NCI-H1417 (cell line): ENCODE measurements at regions not wholly inside any gene's neighbourhood (a gene's known extent, or its start where the extent isn't known, plus 50 kb on each side); places are given as distances from the start of the nearest gene placed in this dataset.
A peak's percentile ranks its signal among the peaks of the same experiment; 100 is the strongest.

Experiments used
- DNase-seq, 3 experiments: peaks; one replicate each; lab custom pipeline; 2025; lab: John Stamatoyannopoulos, UW

DNA sequence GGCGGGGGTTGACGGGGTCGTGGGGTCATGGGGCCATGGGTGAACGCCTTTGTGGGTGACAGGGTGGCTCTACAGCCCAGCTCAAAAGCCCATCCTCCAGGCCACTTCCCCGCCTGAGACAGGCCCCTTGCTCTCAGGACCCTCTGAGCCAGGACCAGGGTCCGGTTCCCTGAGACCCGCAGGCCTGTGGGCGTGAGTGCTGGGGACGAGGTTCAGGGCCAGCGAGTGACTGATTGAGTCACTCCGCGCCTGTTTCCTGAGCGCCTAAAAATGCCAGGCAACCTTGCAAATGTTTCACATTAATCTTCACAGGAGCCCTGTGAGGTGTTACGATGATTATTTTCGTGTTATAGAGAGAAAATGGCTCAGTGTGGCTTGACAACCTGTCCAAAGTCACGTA is 97.8 kb downstream of the ZNF674 start:
- peak in 1 of 3 experiments; percentile 55 for DNase-seq

DNA sequence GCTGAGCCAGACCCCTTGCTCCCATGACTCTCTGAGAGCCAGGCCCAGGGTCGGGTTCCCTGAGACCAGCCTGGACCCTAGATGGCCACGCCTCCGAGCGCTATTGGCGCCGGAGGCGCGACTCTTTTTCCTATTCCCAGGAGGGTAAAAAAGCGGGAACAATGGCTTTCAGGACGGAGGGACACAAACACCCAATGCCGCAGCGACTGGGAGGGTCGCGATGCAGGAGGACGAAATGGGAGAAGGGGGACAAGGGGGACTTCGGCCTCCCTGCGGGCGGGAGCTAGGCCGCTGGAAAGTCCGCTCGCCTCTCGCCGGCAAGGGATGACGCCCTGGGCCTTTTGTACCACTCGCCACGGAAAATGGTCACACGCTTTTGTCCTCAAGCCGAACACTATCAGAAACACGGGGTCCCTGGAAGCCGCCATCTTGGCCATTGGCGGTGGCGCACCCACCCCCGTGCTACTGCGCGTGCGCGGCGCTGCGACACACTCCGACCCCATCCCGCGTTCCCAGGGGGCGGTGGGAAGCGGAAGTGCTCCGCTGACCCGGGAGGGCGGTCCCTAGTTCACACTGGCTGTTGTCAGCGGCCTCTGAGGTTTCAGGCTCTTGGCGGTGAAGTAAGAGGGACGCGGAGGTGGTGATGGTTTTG is 98.4 kb downstream of the ZNF674 start:
- peak; percentile 63 to 96 (median 90) for DNase-seq

DNA sequence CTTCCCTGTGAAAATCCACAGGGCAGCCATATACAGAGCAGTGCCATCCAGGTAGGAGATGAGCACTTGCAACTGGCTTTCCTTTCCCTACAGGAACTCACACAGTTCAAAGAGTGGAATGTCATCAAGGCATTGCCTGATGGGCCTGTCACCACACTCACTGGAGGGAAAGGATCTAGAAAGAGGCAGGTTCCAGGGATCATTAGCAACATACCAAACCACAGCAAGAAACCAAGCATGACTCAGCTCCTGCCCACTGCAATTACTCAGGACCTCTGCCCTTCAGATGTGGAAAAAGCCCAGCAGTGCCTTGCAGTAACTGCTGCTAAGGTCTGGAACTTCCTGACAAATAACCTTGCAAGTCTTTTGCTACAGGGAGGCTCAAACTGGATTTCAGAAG is 101.2 kb downstream of the ZNF674 start:
- no peak for DNase-seq

DNA sequence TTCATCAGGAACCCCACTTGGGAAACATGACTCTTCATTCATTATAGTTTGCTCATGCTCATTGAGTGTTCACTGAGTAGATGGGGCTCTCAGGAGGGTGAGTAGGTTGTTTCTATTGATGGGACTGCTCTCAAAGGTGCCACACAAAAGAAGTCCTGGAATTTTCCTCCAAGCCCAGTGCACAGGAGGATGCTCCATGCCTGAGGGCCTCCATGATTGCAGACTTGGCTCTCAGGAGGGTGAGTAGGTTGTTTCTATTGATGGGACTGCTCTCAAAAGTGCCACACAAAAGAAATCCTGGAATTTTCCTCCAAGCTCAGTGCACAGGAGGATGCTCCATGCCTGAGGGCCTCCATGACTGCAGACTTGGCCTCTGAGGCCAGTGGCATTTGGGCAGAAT is 108.5 kb downstream of the ZNF674 start:
- DNase-seq, result no peak

DNA sequence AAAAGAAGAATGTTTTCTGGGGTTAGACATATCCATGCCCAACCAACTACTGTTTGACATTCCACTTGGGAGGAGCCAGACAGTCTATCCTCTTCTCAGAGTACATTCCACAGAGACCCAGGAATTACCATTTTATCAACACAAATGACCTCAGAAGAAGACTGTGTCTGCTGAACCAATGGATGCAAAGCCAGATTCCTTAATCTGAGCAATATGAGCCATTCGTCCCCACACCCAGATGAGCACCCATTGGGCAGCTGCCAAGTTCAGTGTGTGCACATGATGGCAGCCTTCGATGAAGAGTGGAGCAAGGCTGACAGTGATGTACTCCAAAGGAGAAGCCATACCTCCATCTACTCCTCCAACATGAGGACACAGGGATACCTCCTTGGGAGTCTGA is 111.3 kb downstream of the ZNF674 start:
- DNase-seq, result no peak

DNA sequence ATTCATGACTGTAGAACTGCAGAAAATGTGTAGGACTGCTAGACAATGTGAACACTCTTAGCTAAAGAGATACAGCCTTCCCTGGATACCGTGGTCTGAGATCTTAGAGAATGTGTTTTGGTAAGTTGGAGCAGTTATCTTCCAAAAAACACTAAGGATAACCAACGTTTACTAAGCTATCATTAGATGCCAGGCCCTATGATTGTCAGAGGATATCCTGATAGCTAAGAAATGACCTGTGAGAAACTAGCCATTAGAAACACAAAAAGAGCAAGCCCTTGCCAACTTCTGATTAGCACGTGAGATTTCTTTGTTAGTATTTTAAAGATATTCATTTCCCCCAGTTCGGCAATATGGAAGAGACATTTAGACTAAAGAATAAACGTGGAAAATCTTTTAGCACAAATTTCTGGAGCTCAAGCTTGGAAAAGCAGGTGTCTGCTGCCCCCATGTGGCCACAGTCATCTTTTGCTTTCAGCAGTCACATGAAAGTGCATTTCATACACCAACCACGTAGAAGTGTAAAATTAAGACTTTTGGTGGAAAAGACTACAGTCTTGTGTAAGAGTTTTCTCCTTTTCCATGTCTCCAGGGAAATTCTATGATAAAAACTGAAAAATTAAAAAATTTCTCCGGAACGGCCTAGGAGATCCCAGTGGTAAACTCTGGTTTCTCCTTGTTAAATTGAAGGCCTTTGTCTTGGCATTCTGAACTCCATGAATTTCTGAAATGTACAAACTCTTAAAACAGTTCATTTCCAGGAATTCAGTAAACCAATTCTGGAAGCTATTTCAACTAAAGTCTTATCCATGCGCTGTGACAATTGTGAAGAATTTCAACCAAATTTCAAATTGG is 136.4 kb downstream of the ZNF674 start:
- DNase-seq, result peak; percentile 22 to 85 (median 51)

DNA sequence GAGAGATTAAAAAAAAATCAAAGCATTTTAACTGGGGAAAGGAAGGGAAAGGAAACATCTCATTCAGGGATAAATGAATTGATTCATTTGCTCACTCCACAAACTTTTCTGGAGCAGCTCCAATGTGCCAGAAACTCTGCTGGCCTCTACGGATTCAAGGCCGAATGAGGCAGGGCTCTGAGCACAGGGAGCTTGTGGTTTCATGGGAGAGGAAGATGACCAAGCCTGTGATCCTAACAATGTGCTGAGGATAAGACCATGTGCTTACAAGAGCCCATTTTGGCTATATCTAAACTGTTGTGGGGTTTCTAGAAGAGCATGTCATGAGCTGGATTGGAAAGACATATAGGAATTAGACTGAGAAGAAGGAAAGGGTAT is 137.5 kb downstream of the ZNF674 start:
- no peak for DNase-seq

DNA sequence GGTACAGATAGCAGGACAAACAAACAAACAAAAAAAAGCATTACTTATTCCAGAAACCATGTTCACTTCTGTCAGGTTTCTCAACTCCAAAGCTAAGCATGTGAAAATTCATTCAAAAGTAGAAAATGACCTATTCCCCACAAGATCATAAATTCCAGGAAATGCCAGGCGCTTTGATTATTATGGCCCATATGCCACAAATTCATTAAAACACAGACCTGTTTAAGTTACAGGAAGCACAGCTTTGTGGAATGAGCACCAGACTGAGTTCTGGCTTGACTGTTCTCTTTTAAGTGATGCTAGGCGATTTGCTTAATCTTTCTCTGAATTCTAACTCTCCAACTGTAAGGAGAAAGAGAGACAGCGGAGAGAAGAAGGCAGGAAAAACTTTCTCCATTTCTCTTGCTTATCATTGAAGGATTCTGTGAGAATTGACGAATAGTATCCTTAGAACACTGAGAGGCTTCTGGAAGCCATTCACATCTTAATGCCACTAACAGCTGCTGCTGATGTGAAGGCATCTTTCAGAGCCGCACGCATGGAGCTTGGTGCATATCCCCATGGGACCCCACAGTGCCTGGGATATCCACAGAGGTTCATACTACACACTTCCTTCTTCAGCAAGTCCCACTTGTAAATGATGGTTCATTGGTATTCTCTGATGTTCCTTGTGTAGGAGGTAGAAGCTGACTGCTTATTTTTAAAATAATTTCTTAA is 138.0 kb downstream of the ZNF674 start:
- DNase-seq, result no peak

DNA sequence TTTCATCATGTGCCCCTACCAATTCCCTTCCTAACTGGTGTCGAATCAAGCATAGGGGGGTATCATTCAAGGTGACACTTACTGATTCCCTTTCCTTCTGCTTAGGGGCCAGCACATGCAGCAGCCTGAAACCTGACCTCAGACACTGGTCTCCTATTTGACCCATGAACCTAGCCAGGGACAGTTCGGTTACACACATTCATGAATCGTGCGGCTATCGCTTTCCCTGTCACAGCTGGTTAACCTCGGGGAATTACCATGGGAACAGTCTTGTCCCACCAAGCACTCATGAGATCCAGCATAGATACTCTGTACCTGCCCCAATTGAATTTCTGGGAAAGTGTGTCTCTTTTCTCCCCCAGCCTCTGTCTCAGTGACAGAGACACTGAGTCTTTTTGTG is 140.4 kb downstream of the ZNF674 start:
- no peak for DNase-seq

DNA sequence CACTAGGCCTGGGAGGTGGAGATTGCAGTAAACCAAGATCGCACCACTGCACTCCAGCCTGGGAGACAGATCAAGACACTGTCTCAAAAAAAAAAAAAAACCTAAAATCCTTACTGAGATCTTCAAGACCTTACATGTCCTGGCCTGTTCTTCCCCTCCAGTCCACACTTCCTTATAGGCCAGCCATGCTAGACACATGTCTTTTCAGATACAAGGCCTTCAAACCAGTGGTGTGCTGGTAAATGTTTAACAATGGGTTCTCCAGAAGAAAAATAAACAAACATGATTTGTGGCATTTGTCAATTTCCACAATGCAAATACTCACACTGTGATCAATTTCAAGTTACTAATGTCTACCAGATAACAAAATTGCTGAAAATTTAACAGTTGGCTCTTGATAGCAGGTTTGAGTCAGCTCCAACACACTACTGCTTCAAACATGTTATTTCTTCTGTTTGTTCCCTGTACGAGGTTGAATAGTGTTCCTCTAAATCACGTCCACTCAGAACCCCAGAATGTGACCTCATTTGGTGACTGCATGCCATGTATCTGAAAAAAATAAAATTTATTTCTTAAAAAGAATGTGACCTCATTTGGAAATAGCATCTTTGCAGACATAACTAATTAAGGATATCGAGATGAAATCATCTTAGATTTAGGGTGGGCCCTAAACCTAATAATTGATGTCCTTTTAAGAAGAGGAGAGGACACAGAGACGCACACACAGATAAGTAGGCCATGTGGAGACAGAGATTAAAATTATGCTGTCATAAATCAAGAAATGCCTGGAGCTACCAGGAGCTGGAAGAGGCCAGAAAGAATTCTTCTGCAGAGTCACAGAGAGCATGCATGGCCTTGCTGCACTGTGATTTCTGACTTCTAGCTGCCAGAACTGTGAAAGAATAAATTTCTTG is 144.4 kb downstream of the ZNF674 start:
- DNase-seq, result no peak

DNA sequence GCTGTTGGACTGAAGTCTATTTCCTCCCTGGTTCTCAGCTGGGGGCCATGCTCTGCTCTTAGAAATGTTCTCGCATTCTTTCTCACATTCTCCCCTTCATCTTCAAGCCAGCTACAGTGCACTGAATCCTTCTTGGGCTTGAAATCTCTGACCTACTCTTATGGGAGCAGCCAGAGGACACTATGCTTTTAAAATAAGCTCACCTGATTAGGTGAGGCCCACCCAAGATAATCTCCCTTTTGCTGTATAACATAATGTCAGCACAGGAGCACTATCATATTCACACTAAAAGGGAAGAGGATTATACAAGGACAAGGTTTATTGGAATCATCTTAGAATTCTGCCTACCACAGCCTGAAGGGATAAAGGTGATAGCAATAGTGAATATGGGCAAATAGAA is 146.3 kb downstream of the ZNF674 start:
- DNase-seq, result no peak

DNA sequence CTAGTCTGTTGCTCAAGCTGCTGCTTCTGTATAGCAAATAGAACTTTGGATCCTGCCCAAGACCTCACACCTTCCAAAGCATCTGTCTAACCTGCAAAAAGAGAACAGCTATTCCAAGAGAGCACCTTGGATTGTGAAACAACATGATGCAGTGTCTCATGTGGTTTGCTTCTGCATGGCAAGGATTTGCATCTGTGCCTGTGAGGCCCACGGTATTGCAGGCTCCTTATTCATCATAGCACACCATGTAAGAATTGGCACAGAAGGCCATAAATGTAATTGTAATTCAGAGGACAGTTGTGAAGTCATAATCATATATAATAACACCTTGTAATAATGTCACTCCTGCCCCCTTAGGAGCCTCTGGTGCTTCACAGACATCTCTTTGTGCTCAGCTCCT is 147.1 kb downstream of the ZNF674 start:
- DNase-seq, result no peak

DNA sequence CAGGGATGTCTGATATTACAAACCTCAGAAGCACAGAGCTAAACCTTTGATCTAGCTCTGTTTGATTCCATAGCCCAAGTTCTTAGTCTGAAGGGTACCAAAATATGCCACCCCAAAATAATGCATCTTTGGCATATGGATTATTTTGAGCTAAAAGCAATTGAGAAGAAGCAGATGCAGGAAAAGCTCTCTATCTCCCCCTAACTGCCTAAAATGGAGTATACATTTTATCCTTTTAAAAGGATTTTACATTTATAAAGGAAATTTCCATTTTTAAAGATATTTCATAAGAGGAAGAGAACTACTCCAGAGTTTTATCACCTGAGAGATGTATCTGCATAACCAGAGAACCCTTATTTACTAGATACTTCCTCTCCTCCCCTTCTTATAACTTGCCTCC is 158.7 kb downstream of the ZNF674 start:
- no peak for DNase-seq

DNA sequence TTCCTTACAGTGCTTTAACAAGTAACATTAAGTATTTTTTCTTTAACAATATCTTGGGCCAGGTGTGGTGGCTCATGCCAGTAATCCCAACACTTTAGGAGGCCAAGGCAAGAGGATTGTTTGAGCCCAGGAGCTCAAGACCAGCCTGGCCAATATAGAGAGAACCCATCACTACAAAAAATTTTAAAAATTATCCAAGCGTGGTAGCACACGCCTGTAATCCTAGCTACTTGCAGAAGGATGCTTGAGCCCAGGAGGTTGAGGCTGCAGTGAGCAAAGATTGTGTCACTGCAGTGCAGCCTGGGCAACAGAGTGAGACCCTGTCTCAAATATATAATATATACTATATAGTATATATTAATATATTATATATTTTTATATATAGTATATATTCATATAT is 162.2 kb downstream of the ZNF674 start:
- no peak for DNase-seq

DNA sequence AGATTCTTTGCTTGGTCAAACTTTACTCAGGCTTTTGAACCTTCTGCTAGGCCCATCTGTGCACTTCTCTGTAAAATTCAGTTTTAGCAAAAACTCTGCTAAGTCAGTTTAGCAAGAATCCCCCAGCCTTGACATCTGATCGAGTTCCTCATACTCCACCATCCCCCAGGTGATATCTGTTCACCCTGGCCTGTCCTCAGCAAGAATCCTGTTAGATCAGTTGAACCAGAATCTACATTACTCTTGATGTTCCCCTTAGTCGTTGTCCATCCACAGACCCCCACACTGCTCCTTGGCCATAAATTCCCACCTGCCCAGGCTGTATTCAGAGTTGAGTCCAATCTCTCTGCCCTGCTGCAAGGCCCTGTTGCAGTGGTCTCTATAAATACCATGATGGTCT is 162.6 kb downstream of the ZNF674 start:
- no peak for DNase-seq

DNA sequence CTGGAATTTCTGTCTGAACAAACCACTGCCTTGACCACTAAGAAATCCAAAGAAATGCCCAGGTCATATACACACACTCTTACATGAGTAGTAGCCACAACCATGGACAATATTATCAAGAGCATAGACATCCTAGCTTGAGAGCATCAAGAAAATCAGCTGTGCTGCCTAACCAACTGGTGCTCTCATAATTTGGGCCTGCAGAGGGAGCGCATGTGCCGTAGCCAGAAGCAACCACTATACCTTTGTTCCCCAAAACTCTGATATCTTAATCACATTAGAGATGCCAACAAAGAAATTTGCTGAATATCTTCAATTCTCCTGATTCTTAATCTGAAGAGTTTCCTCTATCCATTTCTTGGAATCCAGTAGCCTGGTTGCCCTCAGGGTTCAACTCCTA is 163.6 kb downstream of the ZNF674 start:
- DNase-seq, result peak in 2 of 3 experiments; percentile 34 to 41

DNA sequence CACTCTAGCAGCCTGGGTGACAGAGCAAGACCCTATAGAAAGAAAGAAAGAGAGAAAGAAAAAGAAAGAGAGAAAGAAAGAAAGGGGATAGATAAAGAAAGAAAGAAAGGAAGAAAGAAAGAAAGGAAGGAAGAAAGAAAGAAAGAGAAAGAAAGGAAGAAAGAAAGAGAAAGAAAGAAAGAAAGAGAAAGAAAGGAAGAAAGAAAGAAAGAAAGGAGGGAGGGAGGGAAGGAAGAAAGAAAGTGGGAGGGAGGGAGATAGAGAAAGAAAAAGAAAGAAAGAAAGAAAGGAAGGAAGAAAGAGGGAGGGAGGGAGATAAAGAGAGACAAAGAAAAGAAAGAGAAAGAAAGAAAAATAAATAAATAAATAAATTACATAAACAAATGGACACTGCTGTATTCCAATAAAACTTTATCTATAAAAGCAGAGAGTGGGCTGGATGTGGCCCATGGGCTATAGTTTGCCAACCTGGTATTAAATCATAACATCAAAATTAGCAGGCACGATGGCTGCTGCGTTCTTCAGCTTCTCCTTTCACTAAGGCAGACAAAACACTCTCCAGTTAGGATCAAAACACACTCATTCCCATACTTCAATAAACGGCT is 165.0 kb downstream of the ZNF674 start:
- no peak for DNase-seq

DNA sequence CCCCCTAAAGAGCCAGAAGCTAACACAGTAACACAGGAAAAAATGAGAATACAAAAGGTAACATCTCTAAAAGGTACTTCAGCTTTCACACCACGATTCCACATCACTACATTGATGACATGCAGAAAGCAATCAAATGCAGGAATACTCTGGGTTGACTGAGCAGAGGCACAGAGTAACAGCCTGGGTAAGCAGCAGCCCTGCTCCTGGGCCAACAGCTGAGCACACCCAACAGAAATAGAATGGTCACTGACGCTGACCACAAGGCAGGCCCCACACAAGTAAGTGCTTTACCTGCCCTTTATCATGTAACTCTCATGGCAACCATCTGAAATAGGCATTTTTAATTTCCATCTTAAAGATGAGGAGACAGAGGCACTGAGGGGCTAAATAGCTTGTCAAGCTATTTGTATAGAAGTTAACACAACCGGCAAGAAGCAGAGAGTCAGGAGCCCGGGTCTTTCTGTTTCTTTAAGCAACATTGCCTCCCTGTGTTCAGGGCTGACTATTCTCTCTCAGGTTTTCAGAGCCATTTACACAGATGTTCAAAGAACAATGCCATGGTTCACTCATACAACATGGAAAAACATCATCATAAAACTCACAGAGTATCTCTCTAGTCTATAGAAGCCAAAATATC is 168.9 kb downstream of the ZNF674 start:
- peak in 2 of 3 experiments; percentile 52 to 82 for DNase-seq

DNA sequence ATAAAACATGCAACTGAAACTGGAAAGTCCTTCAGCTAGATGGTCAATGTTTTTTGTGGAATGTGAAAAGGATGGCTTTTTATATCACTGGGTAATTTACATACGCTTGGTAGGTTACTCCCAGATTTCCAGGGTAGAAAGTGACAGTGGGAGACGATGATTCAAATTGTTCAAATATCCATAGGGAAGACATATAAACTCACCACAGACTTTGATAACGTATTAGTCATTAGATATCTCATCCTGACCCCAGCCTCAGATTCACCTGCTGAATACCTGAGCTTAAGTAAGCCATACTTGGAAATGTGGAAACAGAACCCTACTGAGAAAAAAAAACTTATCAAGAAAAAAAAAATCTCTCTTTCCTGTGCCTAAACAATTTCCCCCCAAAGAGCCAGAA is 169.4 kb downstream of the ZNF674 start:
- no peak for DNase-seq

DNA sequence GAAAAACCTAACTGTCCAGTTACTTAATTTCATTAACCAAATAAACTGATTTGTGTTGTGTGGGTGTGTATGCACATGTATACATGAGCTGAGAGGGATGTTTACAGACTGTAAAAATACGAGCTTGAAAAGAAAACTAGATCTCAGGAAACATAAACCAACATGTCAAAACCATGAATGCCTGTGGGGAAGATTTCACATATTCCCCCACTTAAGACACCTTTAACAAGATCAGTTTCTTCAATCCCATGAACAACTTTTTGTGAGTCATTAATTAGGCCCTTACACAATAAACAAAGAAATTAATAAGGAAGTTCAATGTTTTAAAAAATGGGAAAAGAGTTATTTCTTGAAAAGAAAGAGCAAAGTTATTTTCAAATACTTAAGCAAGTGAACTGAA is 170.8 kb downstream of the ZNF674 start:
- DNase-seq, result no peak

DNA sequence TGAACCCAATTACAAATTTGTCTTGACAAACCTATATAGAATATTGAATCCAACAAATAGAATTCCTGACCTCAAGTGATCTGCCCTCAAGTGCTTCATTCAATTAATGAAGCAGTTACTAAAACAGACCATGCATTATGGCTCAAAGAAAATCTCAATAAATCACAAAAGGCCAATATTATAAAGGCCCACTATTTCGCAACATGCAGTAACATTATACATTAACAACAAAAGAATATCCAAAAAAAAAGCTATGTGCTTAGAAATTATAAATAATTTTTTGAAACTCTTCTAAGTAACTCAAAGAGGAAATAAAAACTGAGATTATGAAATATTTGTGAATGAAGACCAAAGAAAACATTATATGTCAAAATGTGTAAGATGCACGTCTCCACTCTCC is 177.7 kb downstream of the ZNF674 start:
- no peak for DNase-seq
